ENCODE measurements at regions not wholly inside any gene's neighbourhood (a gene's known extent, or its start where the extent isn't known, plus 50 kb on each side); places are given as distances from the start of the nearest gene placed in this dataset.

DNA sequence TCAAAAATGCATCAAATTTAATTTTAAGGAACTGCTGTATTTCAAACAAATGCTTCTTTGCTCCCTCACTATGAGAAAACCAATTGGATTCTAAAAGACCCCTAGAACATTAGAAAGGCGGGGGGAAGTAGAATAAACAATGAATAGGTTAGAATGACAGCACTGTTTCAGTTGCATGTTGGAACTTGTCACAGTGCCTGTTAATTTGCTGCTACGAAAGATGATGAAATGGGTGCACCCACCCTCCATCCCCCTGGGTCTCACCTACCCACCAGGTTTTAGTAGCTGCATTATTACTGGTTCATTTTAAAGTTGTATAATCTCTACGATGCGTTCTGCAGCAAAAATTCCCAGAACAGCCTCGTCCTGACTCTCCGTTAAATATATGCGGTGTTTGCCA is 193.0 kb upstream of the COPS8 start:
- DNase-seq: no peak
- H3K9me3 ChIP-seq (ENCODE audit: control insufficient read depth, low read depth, low read length): peaks cover 4% of the 10 kb centered on the region
- WGBS (ENCODE audit: insufficient coverage, low lambda C conversion rate): no CpG with 5 or more reads among the region's 7 CpGs
- no peaks in the 10 kb centered on the region for H3K27me3 ChIP-seq (ENCODE audit: control insufficient read depth, insufficient read depth, low read length)
- H3K4me1 ChIP-seq (ENCODE audit: control insufficient read depth, insufficient read depth, low read length): peaks cover 15% of the 10 kb centered on the region
- H3K27ac ChIP-seq (ENCODE audit: low read length): no peak overlapping the region
- H3K36me3 ChIP-seq (ENCODE audit: control insufficient read depth, insufficient read depth, low read length): no peaks in the 10 kb centered on the region
- no peak overlapping the region for H3K4me3 ChIP-seq (ENCODE audit: low read length)

DNA sequence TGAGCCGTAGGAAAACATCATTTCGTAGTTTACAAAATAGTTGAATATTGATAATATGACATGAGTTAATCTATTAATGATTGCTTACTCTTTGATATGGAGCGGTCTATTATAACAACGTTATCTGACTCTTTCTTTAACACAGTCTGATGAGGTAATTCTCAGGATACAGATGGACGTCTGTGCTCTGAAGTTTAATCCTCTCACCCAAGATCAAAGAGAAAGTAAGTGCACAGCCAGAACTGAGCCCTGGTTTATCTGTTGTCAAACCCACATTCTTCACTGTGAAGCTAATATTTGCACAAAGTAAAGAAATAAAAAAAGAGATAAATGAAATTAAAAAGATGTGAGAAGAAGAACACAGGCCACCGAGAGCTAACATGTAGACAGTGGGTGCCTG is 190.9 kb upstream of the COPS8 start:
- peaks cover 3% of the 10 kb centered on the region for H3K9me3 ChIP-seq (ENCODE audit: control insufficient read depth, low read depth, low read length)
- 34% methylated on average over 3 of the region's 6 CpGs for WGBS (ENCODE audit: insufficient coverage, low lambda C conversion rate)
- no peak overlapping the region for H3K27ac ChIP-seq (ENCODE audit: low read length)
- no peak overlapping the region for H3K4me3 ChIP-seq (ENCODE audit: low read length)
- H3K27me3 ChIP-seq (ENCODE audit: control insufficient read depth, insufficient read depth, low read length): no peaks in the 10 kb centered on the region
- DNase-seq: peak in 1 of 2 donors; percentile 46
- H3K4me1 ChIP-seq (ENCODE audit: control insufficient read depth, insufficient read depth, low read length): no peaks in the 10 kb centered on the region
- H3K36me3 ChIP-seq (ENCODE audit: control insufficient read depth, insufficient read depth, low read length): no peaks in the 10 kb centered on the region

GRCh38 chr2:236895497-236895896 is 190.2 kb upstream of the COPS8 start:
- no peak overlapping the region for H3K4me3 ChIP-seq (ENCODE audit: low read length)
- DNase-seq: no peak
- no peaks in the 10 kb centered on the region for H3K4me1 ChIP-seq (ENCODE audit: control insufficient read depth, insufficient read depth, low read length)
- no peaks in the 10 kb centered on the region for H3K9me3 ChIP-seq (ENCODE audit: control insufficient read depth, low read depth, low read length)
- WGBS (ENCODE audit: insufficient coverage, low lambda C conversion rate): 17% methylated on average over 1 of the region's 3 CpGs
- H3K27ac ChIP-seq (ENCODE audit: low read length): no peak overlapping the region
- no peaks in the 10 kb centered on the region for H3K36me3 ChIP-seq (ENCODE audit: control insufficient read depth, insufficient read depth, low read length)
- no peaks in the 10 kb centered on the region for H3K27me3 ChIP-seq (ENCODE audit: control insufficient read depth, insufficient read depth, low read length)

- WGBS (ENCODE audit: insufficient coverage, low lambda C conversion rate): 61% methylated on average over 3 of the region's 5 CpGs
- H3K36me3 ChIP-seq (ENCODE audit: control insufficient read depth, insufficient read depth, low read length): no peaks in the 10 kb centered on the region
- no peak overlapping the region for H3K4me3 ChIP-seq (ENCODE audit: low read length)
- no peak overlapping the region for H3K27ac ChIP-seq (ENCODE audit: low read length)
- no peaks in the 10 kb centered on the region for H3K9me3 ChIP-seq (ENCODE audit: control insufficient read depth, low read depth, low read length)
- no peaks in the 10 kb centered on the region for H3K27me3 ChIP-seq (ENCODE audit: control insufficient read depth, insufficient read depth, low read length)
- H3K4me1 ChIP-seq (ENCODE audit: control insufficient read depth, insufficient read depth, low read length): no peaks in the 10 kb centered on the region
- DNase-seq: no peak
These were observed 189.0 kb upstream of the COPS8 start for GRCh38 chr2:236896688-236897087.

DNA sequence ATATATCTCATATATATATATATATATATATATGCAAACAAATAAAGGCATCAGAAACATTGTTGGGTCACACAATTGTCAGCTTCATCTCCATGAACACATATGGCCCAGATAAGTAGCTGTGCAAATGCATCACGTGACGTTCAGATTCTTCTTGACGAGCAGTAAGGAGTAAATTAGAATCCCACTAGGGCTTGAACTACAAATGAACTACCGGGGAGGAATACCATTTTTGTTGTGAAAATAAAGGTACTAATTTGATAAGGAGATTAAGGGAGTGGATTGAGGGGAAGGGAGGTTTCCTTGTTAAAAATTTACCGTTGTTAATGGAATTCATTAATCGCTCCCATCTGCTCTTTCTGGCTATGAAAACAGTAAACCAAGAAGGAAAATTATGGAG is 186.5 kb upstream of the COPS8 start:
- WGBS (ENCODE audit: insufficient coverage, low lambda C conversion rate): 92% methylated on average over 4 of the region's 6 CpGs
- DNase-seq: no peak
- Histone ChIP-seq H3K36me3 (ENCODE audit: control insufficient read depth, insufficient read depth, low read length) (no peaks in the 10 kb centered on the region), H3K4me1 (ENCODE audit: control insufficient read depth, insufficient read depth, low read length) (no peaks in the 10 kb centered on the region), H3K4me3 (ENCODE audit: low read length) (no peak overlapping the region), H3K9me3 (ENCODE audit: control insufficient read depth, low read depth, low read length) (no peaks in the 10 kb centered on the region), H3K27me3 (ENCODE audit: control insufficient read depth, insufficient read depth, low read length) (no peaks in the 10 kb centered on the region), H3K27ac (ENCODE audit: low read length) (no peak overlapping the region)

- WGBS (ENCODE audit: insufficient coverage, low lambda C conversion rate): 60% methylated on average over 3 of the region's 6 CpGs
- Histone ChIP-seq H3K27ac (ENCODE audit: low read length) (no peak overlapping the region), H3K4me1 (ENCODE audit: control insufficient read depth, insufficient read depth, low read length) (no peaks in the 10 kb centered on the region), H3K36me3 (ENCODE audit: control insufficient read depth, insufficient read depth, low read length) (no peaks in the 10 kb centered on the region), H3K4me3 (ENCODE audit: low read length) (no peak overlapping the region), H3K27me3 (ENCODE audit: control insufficient read depth, insufficient read depth, low read length) (no peaks in the 10 kb centered on the region), H3K9me3 (ENCODE audit: control insufficient read depth, low read depth, low read length) (no peaks in the 10 kb centered on the region)
- no peak for DNase-seq
These were observed 185.6 kb upstream of the COPS8 start for GRCh38 chr2:236899950-236900640.

DNA sequence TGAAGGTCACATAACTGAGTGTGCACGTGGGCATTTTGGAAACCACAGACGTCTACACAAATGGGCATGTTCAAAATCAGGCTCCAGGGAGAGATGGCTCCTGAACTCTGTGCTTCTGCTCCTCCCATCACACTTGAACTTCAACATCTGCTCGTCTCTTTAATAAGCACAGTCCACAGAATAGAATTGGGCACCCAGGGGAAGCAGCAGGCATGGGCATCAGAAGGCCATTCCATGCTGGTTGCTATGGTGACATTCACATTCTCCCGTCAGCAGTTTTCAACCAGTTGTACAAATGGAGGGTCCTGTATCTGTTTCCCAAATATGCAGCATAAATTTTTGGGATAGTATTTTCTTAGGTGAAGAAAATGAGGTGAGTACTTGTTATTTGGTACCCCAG is 183.7 kb upstream of the COPS8 start:
- H3K27me3 ChIP-seq (ENCODE audit: control insufficient read depth, insufficient read depth, low read length): no peaks in the 10 kb centered on the region
- WGBS (ENCODE audit: insufficient coverage, low lambda C conversion rate): no CpG with 5 or more reads among the region's 4 CpGs
- DNase-seq: no peak

GRCh38 chr2:236903978-236904377 is 181.7 kb upstream of the COPS8 start:
- no peaks in the 10 kb centered on the region for H3K27me3 ChIP-seq (ENCODE audit: control insufficient read depth, insufficient read depth, low read length)
- no peaks in the 10 kb centered on the region for H3K9me3 ChIP-seq (ENCODE audit: control insufficient read depth, low read depth, low read length)
- no peak overlapping the region for H3K27ac ChIP-seq (ENCODE audit: low read length)
- H3K36me3 ChIP-seq (ENCODE audit: control insufficient read depth, insufficient read depth, low read length): no peaks in the 10 kb centered on the region
- H3K4me1 ChIP-seq (ENCODE audit: control insufficient read depth, insufficient read depth, low read length): no peaks in the 10 kb centered on the region
- DNase-seq: no peak
- WGBS (ENCODE audit: insufficient coverage, low lambda C conversion rate): 80% methylated on average over 1 of the region's 11 CpGs
- no peak overlapping the region for H3K4me3 ChIP-seq (ENCODE audit: low read length)

More for the DNA sequence above, 183.7 kb upstream of the COPS8 start:
- Histone ChIP-seq H3K36me3 (ENCODE audit: control insufficient read depth, insufficient read depth, low read length) (no peaks in the 10 kb centered on the region), H3K4me3 (ENCODE audit: low read length) (no peak overlapping the region), H3K27ac (ENCODE audit: low read length) (no peak overlapping the region), H3K9me3 (ENCODE audit: control insufficient read depth, low read depth, low read length) (no peaks in the 10 kb centered on the region), H3K4me1 (ENCODE audit: control insufficient read depth, insufficient read depth, low read length) (no peaks in the 10 kb centered on the region)

- Histone ChIP-seq H3K27ac (ENCODE audit: low read length) (no peak overlapping the region), H3K27me3 (ENCODE audit: control insufficient read depth, insufficient read depth, low read length) (no peaks in the 10 kb centered on the region), H3K36me3 (ENCODE audit: control insufficient read depth, insufficient read depth, low read length) (no peaks in the 10 kb centered on the region), H3K9me3 (ENCODE audit: control insufficient read depth, low read depth, low read length) (no peaks in the 10 kb centered on the region), H3K4me1 (ENCODE audit: control insufficient read depth, insufficient read depth, low read length) (no peaks in the 10 kb centered on the region), H3K4me3 (ENCODE audit: low read length) (no peak overlapping the region)
- DNase-seq: no peak
- WGBS (ENCODE audit: insufficient coverage, low lambda C conversion rate): 70% methylated on average over 2 of the region's 13 CpGs
These were observed 181.1 kb upstream of the COPS8 start for GRCh38 chr2:236904389-236905263.

GRCh38 chr2:236905976-236906375 is 179.7 kb upstream of the COPS8 start:
- no peaks in the 10 kb centered on the region for H3K9me3 ChIP-seq (ENCODE audit: control insufficient read depth, low read depth, low read length)
- no peaks in the 10 kb centered on the region for H3K36me3 ChIP-seq (ENCODE audit: control insufficient read depth, insufficient read depth, low read length)
- H3K4me3 ChIP-seq (ENCODE audit: low read length): no peak overlapping the region
- H3K27ac ChIP-seq (ENCODE audit: low read length): no peak overlapping the region
- DNase-seq: no peak
- H3K4me1 ChIP-seq (ENCODE audit: control insufficient read depth, insufficient read depth, low read length): no peaks in the 10 kb centered on the region
- 94% methylated on average over 7 of the region's 8 CpGs for WGBS (ENCODE audit: insufficient coverage, low lambda C conversion rate)
- H3K27me3 ChIP-seq (ENCODE audit: control insufficient read depth, insufficient read depth, low read length): no peaks in the 10 kb centered on the region
